Endometrium (tissue), 2 donors: ENCODE measurements at regions not wholly inside any gene's neighbourhood (a gene's known extent, or its start where the extent isn't known, plus 50 kb on each side); places are given as distances from the start of the nearest gene placed in this dataset.
"Not testable (repeated sequence)": the region's sequence is repeated elsewhere in the genome, so short reads cannot be mapped to it uniquely, and the experiment has no call there.

Source experiments
- FAIRE-seq: peaks from 2 replicates; lab custom pipeline; 2012; peaks lifted over from hg19 to GRCh38; lab: Jason Lieb, UNC
- donor health status: control.
- donor health status: control.

GRCh38 chr7:25598765-25599164 lies 370.5 kb upstream of the NPVF start:
- FAIRE-seq, result no peak

- FAIRE-seq, result peak; percentile 76
Measured at GRCh38 chr7:25600262-25600920, 372.1 kb upstream of the NPVF start.

GRCh38 chr7:25602730-25603426 lies 374.6 kb upstream of the NPVF start:
- FAIRE-seq, result peak; percentile 78

GRCh38 chr7:25603427-25603740 lies 375.1 kb upstream of the NPVF start:
- not testable (repeated sequence) for FAIRE-seq

GRCh38 chr7:25611196-25611595 lies 382.9 kb upstream of the NPVF start:
- no peak for FAIRE-seq

- no peak for FAIRE-seq
Measured at GRCh38 chr7:25613912-25614311, 385.6 kb upstream of the NPVF start.

GRCh38 chr7:25614415-25614814 lies 386.1 kb upstream of the NPVF start:
- no peak for FAIRE-seq

- no peak for FAIRE-seq
Measured at GRCh38 chr7:25615003-25615402, 386.7 kb upstream of the NPVF start.

GRCh38 chr7:25615593-25615992 lies 387.3 kb upstream of the NPVF start:
- no peak for FAIRE-seq

- no peak for FAIRE-seq
Measured at GRCh38 chr7:25617214-25617613, 388.9 kb upstream of the NPVF start.

- FAIRE-seq, result no peak
Measured at GRCh38 chr7:25617673-25618072, 389.4 kb upstream of the NPVF start.

GRCh38 chr7:25619381-25619780 lies 391.1 kb upstream of the NPVF start:
- no peak for FAIRE-seq

GRCh38 chr7:25619963-25620799 lies 391.9 kb upstream of the NPVF start:
- FAIRE-seq, result peak; percentile 31

- no peak for FAIRE-seq
Measured at GRCh38 chr7:25621993-25622392, 393.7 kb upstream of the NPVF start.

GRCh38 chr7:25622695-25623094 lies 394.4 kb upstream of the NPVF start:
- FAIRE-seq, result no peak

- no peak for FAIRE-seq
Measured at GRCh38 chr7:25624051-25624450, 395.8 kb upstream of the NPVF start.

- peak; percentile 96 for FAIRE-seq
Measured at GRCh38 chr7:25624833-25625232, 396.5 kb upstream of the NPVF start.

- no peak for FAIRE-seq
Measured at GRCh38 chr7:25625306-25625992, 397.2 kb upstream of the NPVF start.

GRCh38 chr7:25626451-25627131 lies 398.3 kb upstream of the NPVF start:
- peak; percentile 31 for FAIRE-seq

- FAIRE-seq, result no peak
Measured at GRCh38 chr7:25628446-25628845, 400.2 kb upstream of the NPVF start.

- FAIRE-seq, result peak; percentile 95
Measured at GRCh38 chr7:25632616-25633015, 404.3 kb upstream of the NPVF start.

GRCh38 chr7:25633426-25634036 lies 405.2 kb upstream of the NPVF start:
- FAIRE-seq, result peak; percentile 91
